ENCODE measurements at regions not wholly inside any gene's neighbourhood (a gene's known extent, or its start where the extent isn't known, plus 50 kb on each side); places are given as distances from the start of the nearest gene placed in this dataset.

GRCh38 chr5:98109561-98110006, 663.9 kb upstream of the RGMB start (continued):
- TF ChIP-seq TSHZ1 (tag by site-specific recombination; IDR thresholded peaks at IDR 0.05; ENCODE audit: borderline replicate concordance) (no peak), ZNF521 (tag by site-specific recombination; IDR thresholded peaks at IDR 0.05) (no peak), CTCF (tag by site-specific recombination; IDR thresholded peaks at IDR 0.05) (no peak), ZFHX2 (tag by site-specific recombination; conservative IDR thresholded peaks at IDR 0.05) (no peak)

GRCh38 chr5:98110282-98110691, 663.2 kb upstream of the RGMB start:
- H3K4me1 ChIP-seq (ENCODE audit: control insufficient read depth, insufficient read depth, low read length), result no peaks in the 10 kb centered on the region
- TF ChIP-seq ZSCAN4 (tag by site-specific recombination; IDR thresholded peaks at IDR 0.05), result no peak
- no peak for TF ChIP-seq INSM2 (tag by site-specific recombination; IDR thresholded peaks at IDR 0.05)
- TF ChIP-seq ZNF292 (tag by site-specific recombination; IDR thresholded peaks at IDR 0.05; ENCODE audit: borderline replicate concordance, low read depth), result no peak
- TF ChIP-seq SALL2 (tag by site-specific recombination; IDR thresholded peaks at IDR 0.05; ENCODE audit: borderline replicate concordance), result no peak
- no peak for TF ChIP-seq ZNF707 (tag by site-specific recombination; IDR thresholded peaks at IDR 0.05)
- TF ChIP-seq ZNF175 (tag by site-specific recombination; IDR thresholded peaks at IDR 0.05), result no peak
- TF ChIP-seq ZSCAN16 (tag by site-specific recombination; IDR thresholded peaks at IDR 0.05), result no peak
- no peak for TF ChIP-seq GLI2 (tag by site-specific recombination; IDR thresholded peaks at IDR 0.05; ENCODE audit: borderline replicate concordance, low read depth)
- no peak for TF ChIP-seq ZBTB26 (tag by site-specific recombination; optimal IDR thresholded peaks at IDR 0.05)
- no peak for TF ChIP-seq ZNF521 (tag by site-specific recombination; IDR thresholded peaks at IDR 0.05)
- no peak for TF ChIP-seq ZNF174 (tag by site-specific recombination; IDR thresholded peaks at IDR 0.05)
- TF ChIP-seq ZNF433 (tag by site-specific recombination; IDR thresholded peaks at IDR 0.05; ENCODE audit: low read depth), result no peak
- no peak for TF ChIP-seq ZNF629 (tag by site-specific recombination; IDR thresholded peaks at IDR 0.05)
- no peak for TF ChIP-seq TSHZ1 (tag by site-specific recombination; IDR thresholded peaks at IDR 0.05; ENCODE audit: borderline replicate concordance)
- no peak for TF ChIP-seq ZNF701 (tag by site-specific recombination; IDR thresholded peaks at IDR 0.05)
- TF ChIP-seq ZNF10 (tag by site-specific recombination; IDR thresholded peaks at IDR 0.05), result no peak
- TF ChIP-seq SCRT1 (tag by site-specific recombination; IDR thresholded peaks at IDR 0.05; ENCODE audit: borderline replicate concordance), result no peak
- TF ChIP-seq CTCF (tag by site-specific recombination; IDR thresholded peaks at IDR 0.05), result no peak
- no peak for TF ChIP-seq HOXA7 (CRISPR knock-in tag; IDR thresholded peaks at IDR 0.05; ENCODE audit: borderline replicate concordance)
- no peaks in the 10 kb centered on the region for H3K9me3 ChIP-seq (ENCODE audit: control insufficient read depth, insufficient read depth, low read depth, low read length)
- ChIA-PET CTCF (interaction anchor here (1.1 kb wide), 1 partner anchor 18 kb away, joined by 3 read pairs; no protein-coding TSS in a partner anchor), POLR2A (no interaction called here)
- no peaks in the 10 kb centered on the region for H3K36me3 ChIP-seq (ENCODE audit: control insufficient read depth in 2 of 2, insufficient read depth in 1 of 2, low read length in 2 of 2)
- no peak overlapping the region for H3K27ac ChIP-seq (ENCODE audit: extremely low read depth, low read depth, low read length)
- H3K4me3 ChIP-seq (ENCODE audit: low read depth, low read length), result no peak overlapping the region
